Fibroblast of the aortic adventitia (primary cell): ENCODE measurements at regions not wholly inside any gene's neighbourhood (a gene's known extent, or its start where the extent isn't known, plus 50 kb on each side); places are given as distances from the start of the nearest gene placed in this dataset.
A peak's percentile ranks its signal among the peaks of the same experiment; 100 is the strongest.

Experiments used
- DNase-seq: peaks from one replicate; pipeline ENCODE4 v3.0.0-alpha.2; 2010; ENCODE audit warnings: low read depth
- H3K4me3 ChIP-seq: 2 replicates; pipeline ENCODE4 v1.5.1; 2011; ENCODE audit warnings: low read depth, mild to moderate bottlenecking, control low read depth, low read length, moderate library complexity
- TF ChIP-seq, protein P1 (sequence below): IDR thresholded peaks from 2 replicates; pipeline ENCODE4 v1.5.1; 2011; ENCODE audit warnings: mild to moderate bottlenecking, low read length, control low read depth, inconsistent platforms; ENCODE audit not compliant: insufficient read depth

DNA sequence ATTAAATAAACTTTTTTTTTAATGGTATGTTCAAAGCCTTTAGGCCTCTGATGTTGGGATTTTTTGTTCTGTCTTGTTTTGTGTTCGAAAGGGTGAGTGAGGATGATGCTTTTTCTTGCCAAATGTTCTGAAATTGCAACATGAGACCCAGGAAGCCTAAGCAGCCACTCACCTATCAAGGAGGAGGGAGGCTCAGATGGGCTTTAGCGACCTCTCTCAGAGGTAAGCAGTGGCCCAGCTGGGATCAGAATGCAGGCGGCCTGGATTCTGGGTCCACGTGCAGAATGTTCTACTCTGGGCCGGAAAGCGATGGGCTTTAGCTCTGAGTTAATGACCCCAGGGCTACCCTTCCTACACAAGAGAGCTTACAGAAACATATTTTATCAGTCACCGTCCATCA, 386.6 kb downstream of the SOX9 start:
- no peak for DNase-seq
- no peak overlapping the region for H3K4me3 ChIP-seq
- TF ChIP-seq, protein P1, sequence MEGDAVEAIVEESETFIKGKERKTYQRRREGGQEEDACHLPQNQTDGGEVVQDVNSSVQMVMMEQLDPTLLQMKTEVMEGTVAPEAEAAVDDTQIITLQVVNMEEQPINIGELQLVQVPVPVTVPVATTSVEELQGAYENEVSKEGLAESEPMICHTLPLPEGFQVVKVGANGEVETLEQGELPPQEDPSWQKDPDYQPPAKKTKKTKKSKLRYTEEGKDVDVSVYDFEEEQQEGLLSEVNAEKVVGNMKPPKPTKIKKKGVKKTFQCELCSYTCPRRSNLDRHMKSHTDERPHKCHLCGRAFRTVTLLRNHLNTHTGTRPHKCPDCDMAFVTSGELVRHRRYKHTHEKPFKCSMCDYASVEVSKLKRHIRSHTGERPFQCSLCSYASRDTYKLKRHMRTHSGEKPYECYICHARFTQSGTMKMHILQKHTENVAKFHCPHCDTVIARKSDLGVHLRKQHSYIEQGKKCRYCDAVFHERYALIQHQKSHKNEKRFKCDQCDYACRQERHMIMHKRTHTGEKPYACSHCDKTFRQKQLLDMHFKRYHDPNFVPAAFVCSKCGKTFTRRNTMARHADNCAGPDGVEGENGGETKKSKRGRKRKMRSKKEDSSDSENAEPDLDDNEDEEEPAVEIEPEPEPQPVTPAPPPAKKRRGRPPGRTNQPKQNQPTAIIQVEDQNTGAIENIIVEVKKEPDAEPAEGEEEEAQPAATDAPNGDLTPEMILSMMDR: no peak

DNA sequence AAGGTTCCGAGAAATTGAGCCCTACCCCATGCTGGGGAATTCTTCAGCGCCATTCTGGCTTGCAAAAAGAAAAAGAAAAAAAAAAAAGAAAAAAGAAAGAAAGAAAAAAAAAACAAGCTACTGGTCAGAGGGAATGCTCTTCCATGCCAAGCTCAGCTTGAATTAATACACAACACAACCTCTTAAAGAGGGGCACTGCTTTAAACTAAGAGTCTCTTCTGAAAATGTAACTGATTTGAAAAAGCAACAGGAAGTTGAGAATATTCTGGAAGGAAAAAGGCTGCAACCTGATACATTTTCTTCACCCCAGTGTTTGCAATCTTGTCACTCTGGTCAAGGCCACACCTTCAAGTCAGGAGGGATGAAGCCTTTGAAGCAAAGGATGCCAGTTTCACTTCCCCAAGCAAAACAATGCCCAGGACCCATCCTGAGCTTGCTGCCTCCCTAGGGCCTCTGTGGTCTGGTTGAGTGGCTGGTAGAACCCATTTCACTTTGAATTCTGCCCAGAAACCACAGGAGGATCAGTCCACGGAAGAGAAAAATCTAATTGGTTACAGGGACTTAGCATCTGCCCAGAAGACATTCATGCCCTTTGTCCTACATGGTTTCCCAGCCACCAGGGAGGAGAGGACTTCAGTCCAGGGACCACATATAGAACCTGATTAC, 389.7 kb downstream of the SOX9 start:
- TF ChIP-seq, protein P1: no peak
- no peak overlapping the region for H3K4me3 ChIP-seq
- DNase-seq: no peak

DNA sequence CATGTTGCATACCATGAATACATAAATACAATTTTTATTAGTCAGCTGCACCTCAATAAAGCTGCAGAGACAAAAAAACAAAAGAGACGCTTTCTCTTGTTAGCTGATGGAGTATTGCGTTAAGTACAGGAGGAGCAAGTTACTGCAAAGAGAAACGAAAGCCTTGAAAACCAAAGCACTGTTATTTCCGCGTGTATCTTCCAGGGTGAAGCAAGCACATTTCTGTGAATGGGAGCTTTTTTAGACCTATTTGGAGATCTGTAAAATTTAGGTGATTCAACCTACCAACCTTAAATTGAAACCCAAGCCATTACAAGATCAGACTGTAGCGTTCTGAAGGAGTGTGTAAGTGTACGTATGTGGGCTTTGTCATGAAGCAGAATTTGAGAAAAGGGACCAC, 390.4 kb downstream of the SOX9 start:
- DNase-seq: no peak
- TF ChIP-seq, protein P1: no peak

DNA sequence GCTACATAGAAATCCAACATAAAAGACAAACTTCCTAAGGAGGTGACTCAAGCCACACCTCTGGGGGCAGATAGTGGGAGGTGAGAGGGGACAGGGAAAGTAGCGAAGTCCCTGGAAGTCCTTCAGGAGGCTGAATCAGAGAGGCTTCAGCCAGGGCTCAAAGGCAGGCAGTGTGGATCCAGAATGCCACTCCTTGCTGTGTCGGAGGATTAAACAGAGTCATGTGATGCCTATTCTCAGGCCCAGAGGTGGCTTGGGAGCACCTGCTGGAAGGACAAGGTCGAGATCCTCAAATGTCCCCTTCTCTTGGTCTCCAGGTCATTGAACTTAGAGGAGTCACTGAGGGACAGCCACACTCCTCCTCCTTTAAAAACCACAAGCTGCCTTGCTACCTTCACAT, 391.1 kb downstream of the SOX9 start:
- no peak overlapping the region for H3K4me3 ChIP-seq
- no peak for DNase-seq
- TF ChIP-seq, protein P1: no peak

More for the DNA sequence above, 390.4 kb downstream of the SOX9 start:
- H3K4me3 ChIP-seq: no peak overlapping the region

DNA sequence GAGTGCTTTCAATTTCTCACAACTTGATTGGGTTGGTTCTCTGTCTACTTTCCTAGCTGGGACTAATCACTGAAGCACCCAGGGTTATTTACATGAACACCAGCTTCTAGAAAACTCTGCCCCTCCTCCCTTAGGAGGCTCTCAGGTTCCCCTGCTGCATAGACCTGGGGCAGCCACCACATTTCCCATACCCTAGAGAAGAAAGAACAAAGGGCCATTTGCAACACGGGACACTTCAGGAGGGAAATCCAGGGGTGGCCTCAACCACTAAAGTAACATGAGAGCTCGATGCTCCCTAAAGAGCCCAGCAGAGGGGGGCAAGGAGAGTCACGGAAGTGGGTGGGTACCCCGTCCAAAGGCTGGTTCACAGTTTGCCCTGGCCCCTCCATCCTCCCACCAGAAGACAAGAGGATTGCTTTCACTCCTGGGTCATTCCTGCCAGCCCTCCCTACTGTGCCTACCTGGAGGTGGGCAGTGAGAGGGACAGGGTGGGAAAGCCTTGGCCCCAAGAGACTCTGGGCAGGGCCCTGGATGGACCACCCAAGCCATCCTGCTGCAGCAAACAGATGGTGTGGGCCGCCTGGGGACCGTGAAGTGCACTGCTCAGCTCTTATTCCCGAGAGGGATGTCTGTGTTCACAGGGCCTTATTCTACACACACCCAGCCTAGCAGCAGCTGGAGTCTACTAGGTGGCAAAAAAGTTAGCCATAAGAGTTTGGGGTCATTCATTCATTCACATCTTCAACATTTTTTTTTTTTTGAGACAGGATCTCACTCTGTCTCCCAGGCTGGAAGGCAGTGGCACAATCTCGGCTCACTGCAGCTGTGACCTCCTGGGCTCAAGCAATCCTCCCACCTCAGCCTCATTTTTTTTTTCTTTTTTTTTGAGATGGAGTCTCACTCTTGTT, 392.1 kb downstream of the SOX9 start:
- no peak overlapping the region for H3K4me3 ChIP-seq
- TF ChIP-seq, protein P1: no peak
- no peak for DNase-seq

DNA sequence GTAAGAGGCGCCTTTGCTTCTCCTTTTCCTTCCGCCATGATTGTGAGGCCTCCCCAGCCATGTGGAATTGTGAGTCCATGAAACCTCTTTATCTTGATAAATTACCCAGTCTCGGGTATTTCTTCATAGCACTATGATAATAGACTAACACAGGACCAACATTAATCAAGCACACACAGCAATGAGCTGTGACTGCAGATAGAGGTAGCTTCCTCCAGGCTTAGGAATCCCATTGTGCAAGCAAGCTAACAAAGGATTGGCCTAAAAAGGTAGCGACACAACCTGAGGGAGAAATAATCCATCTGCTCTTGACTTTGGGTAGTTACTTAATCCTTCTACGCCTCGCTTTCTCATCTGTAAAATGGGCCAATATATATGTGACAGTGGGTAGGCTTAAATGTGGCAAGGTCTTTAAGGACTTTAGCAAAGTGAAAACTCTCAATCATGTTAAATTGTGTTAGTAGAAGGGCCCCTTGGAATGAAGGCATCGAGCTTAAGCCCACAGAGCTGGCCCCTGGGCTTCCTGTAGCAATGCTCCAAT, 393.6 kb downstream of the SOX9 start:
- DNase-seq: peak; percentile 30
- TF ChIP-seq, protein P1: no peak

More for the DNA sequence above, 393.6 kb downstream of the SOX9 start:
- H3K4me3 ChIP-seq: no peak overlapping the region
